T-helper 1 cell treated with Interleukin-12 subunit alpha and Interleukin-12 subunit beta and Interleukin-4 antibody, amounts not matched to agents 30 μg/mL and 1 μg/mL, for 36 hours (primary cell): ENCODE measurements at regions not wholly inside any gene's neighbourhood (a gene's known extent, or its start where the extent isn't known, plus 50 kb on each side); places are given as distances from the start of the nearest gene placed in this dataset.
A peak's percentile ranks its signal among the peaks of the same experiment; 100 is the strongest.
"Not testable (repeated sequence)": the region's sequence is repeated elsewhere in the genome, so short reads cannot be mapped to it uniquely, and the experiment has no call there.

Source experiments
- H3K27ac Mint-ChIP-seq: one replicate; pipeline ENCODE4 v1.8.0; 2021; ENCODE audit warnings: mild to moderate bottlenecking, mixed read lengths
- H3K27me3 Mint-ChIP-seq: one replicate; pipeline ENCODE4 v1.8.0; 2021; ENCODE audit warnings: low read depth, mixed read lengths
- H3K36me3 Mint-ChIP-seq: one replicate; pipeline ENCODE4 v1.8.0; 2021; ENCODE audit warnings: low read depth, mixed read lengths
- H3K4me1 Mint-ChIP-seq: one replicate; pipeline ENCODE4 v1.8.0; 2021; ENCODE audit warnings: low read depth, mixed read lengths
- H3K4me3 Mint-ChIP-seq: one replicate; pipeline ENCODE4 v1.8.0; 2021; ENCODE audit warnings: mild to moderate bottlenecking, moderate library complexity, mixed read lengths
- H3K9me3 Mint-ChIP-seq: one replicate; pipeline ENCODE4 v1.8.0; 2021; ENCODE audit warnings: mixed read lengths

DNA sequence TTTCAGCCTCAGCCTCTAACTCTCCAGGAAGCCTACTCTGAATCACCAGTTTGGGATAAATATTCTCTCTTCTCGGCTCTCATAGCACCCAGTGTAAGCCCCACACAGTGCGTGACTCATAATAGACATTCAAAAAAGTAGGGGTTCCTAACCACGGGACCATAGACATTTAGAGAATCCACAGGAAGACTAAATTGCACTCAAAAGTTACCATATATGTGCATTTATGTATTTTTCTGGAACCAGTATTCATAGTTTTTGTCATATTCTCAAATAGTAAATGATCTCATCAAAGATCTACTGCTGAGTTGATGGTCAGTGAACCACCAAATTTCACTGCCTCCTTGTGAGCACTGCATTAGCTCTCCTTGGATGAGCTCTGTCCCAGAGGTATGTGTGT lies 625.7 kb downstream of the SMARCA1 start:
- Mint-ChIP-seq H3K36me3 (no peaks in the 10 kb centered on the region), H3K27me3 (no peaks in the 10 kb centered on the region), H3K9me3 (no peaks in the 10 kb centered on the region), H3K27ac (no peak overlapping the region), H3K4me1 (no peaks in the 10 kb centered on the region), H3K4me3 (no peak overlapping the region)

DNA sequence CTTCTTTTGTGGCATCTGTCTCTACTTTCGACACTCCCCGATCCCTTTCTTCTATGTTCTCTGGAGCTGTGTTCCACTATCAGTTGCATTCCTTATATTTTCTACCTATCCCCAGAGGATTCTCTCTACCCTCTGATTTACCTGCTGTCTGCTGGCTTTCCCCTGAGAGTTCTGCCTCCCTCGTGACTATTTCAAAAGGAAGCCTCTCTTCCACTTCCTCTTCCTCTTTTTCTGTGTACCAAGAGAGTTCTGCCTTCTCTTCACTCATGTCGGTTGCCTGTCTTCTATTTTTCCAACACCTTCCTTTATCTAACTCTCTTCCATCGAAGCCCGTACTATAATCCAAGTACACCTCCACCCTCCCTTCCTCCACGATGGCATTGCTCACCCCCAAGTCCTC lies 631.7 kb downstream of the SMARCA1 start:
- Mint-ChIP-seq H3K4me1 (no peaks in the 10 kb centered on the region), H3K4me3 (no peak overlapping the region), H3K9me3 (peaks cover 8% of the 10 kb centered on the region), H3K27ac (no peak overlapping the region), H3K36me3 (no peaks in the 10 kb centered on the region), H3K27me3 (no peaks in the 10 kb centered on the region)

DNA sequence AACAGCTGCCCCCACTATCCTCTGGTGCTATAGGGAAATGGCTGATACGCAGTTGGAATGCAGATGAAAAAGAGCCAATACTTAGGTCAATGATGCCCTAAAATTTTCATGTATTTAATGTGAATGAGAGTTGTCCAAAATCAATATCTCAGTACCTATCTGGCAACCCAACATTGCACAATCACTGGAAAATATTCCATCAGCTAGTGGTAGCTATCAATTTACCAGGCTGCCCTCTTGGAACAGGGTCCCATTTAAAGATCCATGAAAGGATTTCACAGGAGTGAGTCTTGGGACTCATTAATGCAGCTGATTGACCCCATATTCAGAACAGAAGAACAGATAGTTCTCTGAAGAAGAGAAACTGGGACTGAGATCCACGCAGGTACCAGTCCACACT lies 638.9 kb downstream of the SMARCA1 start:
- Mint-ChIP-seq H3K4me1 (no peaks in the 10 kb centered on the region), H3K27ac (no peak overlapping the region), H3K36me3 (no peaks in the 10 kb centered on the region), H3K4me3 (no peak overlapping the region), H3K9me3 (peaks cover 8% of the 10 kb centered on the region), H3K27me3 (no peaks in the 10 kb centered on the region)

DNA sequence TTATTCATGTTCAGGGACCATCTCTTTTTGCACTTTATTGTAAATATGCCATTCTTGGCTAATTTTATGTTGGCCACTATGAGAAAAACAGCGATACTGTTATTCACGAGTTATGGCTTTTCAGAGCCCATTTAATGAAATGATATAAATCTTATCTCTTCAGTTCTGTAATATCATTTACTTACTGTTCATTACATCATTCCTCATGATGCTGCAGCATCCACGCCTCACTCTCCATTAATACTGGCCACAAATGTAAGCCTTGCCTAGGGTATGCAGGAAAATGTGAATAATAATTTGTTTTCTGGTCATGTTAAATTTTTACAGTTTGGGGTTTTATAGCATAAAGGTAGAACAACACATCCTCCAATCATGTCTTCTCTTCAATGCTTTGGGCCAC lies 639.6 kb downstream of the SMARCA1 start:
- H3K4me1 Mint-ChIP-seq = no peaks in the 10 kb centered on the region
- no peaks in the 10 kb centered on the region for H3K27me3 Mint-ChIP-seq
- peaks cover 8% of the 10 kb centered on the region for H3K9me3 Mint-ChIP-seq
- H3K36me3 Mint-ChIP-seq = no peaks in the 10 kb centered on the region
- H3K27ac Mint-ChIP-seq = no peak overlapping the region
- no peak overlapping the region for H3K4me3 Mint-ChIP-seq

DNA sequence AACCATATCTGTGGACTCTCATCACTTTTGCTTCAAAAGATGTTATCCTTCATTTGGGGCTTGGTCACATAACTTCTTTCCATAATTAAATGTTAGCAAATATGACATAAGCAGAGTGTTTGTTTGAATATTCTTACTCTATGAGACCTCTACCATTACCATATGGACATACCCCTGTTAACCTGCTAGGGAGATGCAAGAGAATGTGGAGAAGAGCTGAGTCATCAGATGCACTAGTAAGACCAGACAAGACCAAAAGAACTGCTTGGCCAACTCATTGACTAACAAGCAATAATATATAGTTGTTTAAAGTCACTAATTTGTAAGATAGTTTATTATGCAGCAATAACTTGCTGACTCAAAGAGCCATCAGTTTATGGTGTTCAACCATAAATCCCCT lies 652.9 kb downstream of the SMARCA1 start:
- Mint-ChIP-seq H3K36me3 (no peaks in the 10 kb centered on the region), H3K9me3 (no peaks in the 10 kb centered on the region), H3K27me3 (no peaks in the 10 kb centered on the region), H3K4me3 (no peak overlapping the region), H3K4me1 (no peaks in the 10 kb centered on the region), H3K27ac (no peak overlapping the region)

DNA sequence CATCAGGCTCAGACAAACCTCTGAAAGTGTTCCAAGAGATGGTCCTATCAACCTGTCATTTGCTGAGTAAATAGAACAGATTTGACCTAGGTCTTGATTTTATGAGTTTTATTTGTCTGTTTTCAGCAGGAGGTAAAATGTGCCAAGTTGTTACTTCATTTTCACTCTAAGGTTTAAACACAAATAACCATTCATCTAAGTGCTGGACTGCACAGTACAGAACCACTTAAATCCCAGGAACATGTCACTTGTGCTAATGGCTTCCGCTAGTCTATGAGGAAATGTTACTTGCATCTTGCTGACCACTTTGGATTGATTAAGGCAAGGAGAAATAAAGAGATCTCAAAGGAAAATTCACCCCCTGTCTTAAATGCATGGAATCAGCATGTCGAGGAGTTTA lies 660.7 kb downstream of the SMARCA1 start:
- Mint-ChIP-seq H3K4me1 (no peaks in the 10 kb centered on the region), H3K4me3 (no peak overlapping the region), H3K27ac (no peak overlapping the region), H3K9me3 (no peaks in the 10 kb centered on the region), H3K27me3 (no peaks in the 10 kb centered on the region), H3K36me3 (no peaks in the 10 kb centered on the region)

DNA sequence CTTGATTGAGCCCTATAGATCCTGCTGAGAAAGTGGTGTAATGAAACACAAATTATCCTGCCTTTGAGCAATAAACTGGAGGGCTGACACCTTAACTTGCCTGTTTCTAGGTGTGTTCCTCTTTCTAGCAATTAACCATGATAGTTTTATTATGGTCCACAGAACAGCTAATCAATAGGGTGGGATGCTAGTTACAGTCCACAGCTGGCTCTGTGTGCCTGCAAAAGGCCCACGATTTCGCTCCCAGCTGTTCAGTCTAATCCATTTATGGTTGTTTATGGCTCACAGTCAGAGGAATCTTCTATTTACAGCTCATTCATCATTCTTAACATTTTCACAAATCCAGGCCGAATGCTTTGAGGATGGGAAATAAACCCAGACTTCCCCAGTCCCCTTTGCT lies 674.9 kb downstream of the SMARCA1 start:
- Mint-ChIP-seq H3K4me1 (no peaks in the 10 kb centered on the region), H3K4me3 (no peak overlapping the region), H3K27me3 (no peaks in the 10 kb centered on the region), H3K27ac (no peak overlapping the region), H3K9me3 (no peaks in the 10 kb centered on the region), H3K36me3 (no peaks in the 10 kb centered on the region)

DNA sequence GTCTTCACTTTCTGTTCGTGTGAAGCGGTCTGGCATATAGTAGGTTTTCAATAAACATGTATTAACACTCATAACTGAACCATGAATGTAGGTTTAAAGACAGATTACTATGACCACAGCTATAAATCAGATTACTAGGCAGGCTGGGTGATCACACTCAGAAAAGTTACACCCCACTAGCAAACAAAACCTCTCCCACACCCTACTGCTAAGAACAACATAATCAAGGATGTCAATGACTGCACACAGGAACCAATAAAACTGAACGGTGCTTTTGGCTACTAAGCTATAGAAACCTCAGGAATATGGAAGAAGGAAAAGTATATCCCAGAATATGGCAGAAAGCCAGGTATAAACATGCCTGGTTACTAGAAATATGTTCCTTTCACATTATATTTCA lies 676.9 kb downstream of the SMARCA1 start:
- Mint-ChIP-seq H3K36me3 (no peaks in the 10 kb centered on the region), H3K9me3 (no peaks in the 10 kb centered on the region), H3K27me3 (no peaks in the 10 kb centered on the region), H3K4me3 (no peak overlapping the region), H3K27ac (no peak overlapping the region), H3K4me1 (no peaks in the 10 kb centered on the region)

DNA sequence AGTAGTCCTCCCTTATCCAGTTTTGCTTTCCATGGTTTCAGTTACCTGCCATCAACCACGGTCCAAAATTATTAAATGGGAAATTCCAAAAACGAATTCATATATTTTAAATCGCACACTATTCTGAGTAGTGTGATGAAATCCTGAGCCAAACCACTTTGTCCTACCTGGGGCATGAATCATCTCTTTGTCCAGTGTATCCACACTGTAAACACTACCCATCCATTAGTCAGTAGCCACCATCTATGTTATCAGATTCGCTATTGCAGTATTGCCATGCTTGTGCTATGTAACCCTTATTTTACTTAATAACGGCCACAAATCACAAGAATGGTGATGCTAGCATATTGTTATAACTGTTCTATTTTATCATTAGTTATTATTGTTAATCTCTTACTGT lies 704.6 kb downstream of the SMARCA1 start:
- Mint-ChIP-seq H3K4me3 (no peak overlapping the region), H3K9me3 (no peaks in the 10 kb centered on the region), H3K4me1 (no peaks in the 10 kb centered on the region), H3K36me3 (no peaks in the 10 kb centered on the region), H3K27ac (no peak overlapping the region), H3K27me3 (no peaks in the 10 kb centered on the region)

DNA sequence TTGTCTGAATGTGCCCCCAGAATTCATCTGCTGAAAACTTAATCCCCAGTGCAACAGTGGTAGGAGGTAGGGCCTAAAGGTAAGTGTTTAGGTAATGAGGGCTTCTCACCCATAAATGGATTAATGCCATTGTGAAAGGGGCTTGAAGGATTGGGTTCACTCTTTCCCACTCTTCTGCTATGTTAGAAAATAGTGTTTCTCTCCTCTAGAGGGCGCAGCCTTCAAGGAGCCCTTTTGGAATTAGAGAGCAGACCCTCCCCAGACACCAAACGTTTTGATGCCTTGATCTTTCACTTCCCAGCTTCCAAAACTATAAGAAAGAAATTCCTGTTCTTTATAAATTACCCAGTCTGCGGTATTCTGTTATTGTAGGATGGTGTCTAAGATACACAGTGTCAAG lies 706.4 kb downstream of the SMARCA1 start:
- Mint-ChIP-seq H3K4me1 (no peaks in the 10 kb centered on the region), H3K27me3 (no peaks in the 10 kb centered on the region), H3K4me3 (no peak overlapping the region), H3K36me3 (no peaks in the 10 kb centered on the region), H3K9me3 (no peaks in the 10 kb centered on the region), H3K27ac (no peak overlapping the region)

DNA sequence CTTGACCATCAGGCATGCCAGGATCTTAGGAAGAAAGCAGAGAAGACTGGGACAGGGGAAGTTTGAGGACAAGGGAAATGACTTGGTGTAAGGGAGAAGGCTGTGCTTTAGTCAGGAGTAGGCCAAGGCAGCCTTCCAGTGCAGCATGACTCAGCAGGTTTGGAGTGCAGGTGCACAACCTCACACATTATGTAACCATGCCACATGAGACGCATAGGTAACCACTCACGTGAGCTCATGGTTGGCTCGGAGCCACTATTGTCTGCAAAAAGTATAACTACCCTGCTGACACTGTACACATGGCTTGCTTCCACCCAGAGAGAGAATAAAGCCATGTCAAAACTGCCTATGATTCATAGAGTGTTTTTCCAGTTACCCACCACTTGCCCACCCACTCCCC lies 715.9 kb downstream of the SMARCA1 start:
- Mint-ChIP-seq H3K27ac (no peak overlapping the region), H3K4me3 (no peak overlapping the region), H3K4me1 (no peaks in the 10 kb centered on the region), H3K36me3 (no peaks in the 10 kb centered on the region), H3K9me3 (peaks cover 12% of the 10 kb centered on the region), H3K27me3 (no peaks in the 10 kb centered on the region)

DNA sequence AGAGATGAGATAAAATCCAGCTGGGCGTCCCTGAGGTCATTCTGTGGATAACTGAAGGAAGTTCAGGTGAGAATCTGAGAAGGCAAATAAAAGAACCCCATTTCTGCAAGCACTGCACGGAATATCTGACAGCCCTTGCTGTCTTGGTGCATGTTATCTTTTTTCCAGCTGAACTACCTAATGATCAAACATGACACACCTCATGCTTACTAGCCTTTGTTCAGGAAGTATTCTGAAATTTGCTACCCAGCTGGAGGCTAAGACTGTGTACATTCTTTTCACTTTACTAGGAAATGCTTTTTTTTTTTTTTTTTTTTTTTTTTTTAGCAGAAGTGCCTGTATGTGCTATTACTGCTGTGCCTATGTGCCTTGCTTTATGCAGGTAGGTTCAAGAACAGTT lies 718.1 kb downstream of the SMARCA1 start:
- Mint-ChIP-seq H3K27ac (no peak overlapping the region), H3K4me3 (no peak overlapping the region), H3K9me3 (peaks cover 12% of the 10 kb centered on the region), H3K36me3 (no peaks in the 10 kb centered on the region), H3K27me3 (no peaks in the 10 kb centered on the region), H3K4me1 (no peaks in the 10 kb centered on the region)

DNA sequence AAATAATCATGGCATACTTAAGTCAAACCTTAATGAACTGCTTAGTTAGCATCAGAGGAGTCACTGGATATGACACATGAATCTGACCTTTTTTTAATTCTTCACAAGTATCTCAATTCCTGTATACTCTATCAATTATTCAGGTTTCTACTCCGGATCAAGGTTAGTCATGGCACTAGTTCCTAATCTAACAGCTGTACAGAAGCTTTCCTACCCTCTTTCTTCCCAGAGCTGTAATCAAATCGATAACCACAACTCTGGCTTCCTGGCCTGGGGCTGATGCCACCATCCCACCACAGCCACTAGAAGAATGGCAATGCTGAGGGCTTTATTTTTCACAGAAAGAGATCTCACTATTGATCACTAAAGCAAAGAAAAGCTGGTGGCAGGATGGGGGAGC lies 718.5 kb downstream of the SMARCA1 start:
- H3K4me3 Mint-ChIP-seq = no peak overlapping the region
- no peaks in the 10 kb centered on the region for H3K27me3 Mint-ChIP-seq
- H3K9me3 Mint-ChIP-seq = peaks cover 12% of the 10 kb centered on the region
- no peaks in the 10 kb centered on the region for H3K36me3 Mint-ChIP-seq
- H3K4me1 Mint-ChIP-seq = no peaks in the 10 kb centered on the region
- no peak overlapping the region for H3K27ac Mint-ChIP-seq

DNA sequence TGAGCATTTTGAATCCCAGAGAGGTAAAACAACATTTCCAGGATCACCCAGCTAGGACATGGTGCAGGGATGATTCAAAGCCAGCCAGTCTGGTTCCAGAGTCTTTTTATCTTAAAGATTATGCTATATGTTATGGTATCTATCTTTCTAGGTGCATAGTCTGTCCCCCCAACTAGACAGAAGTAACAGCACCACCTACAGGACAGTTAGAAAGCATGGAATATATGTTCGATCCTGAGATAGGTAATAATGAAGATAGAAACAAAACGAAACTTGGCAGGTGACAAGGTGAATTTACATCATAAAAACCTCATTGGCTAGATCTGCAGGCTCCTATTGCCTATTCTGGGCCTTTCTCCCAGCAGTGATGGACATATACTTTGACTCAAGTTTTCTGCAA lies 723.2 kb downstream of the SMARCA1 start:
- Mint-ChIP-seq H3K9me3 (no peaks in the 10 kb centered on the region), H3K4me3 (no peak overlapping the region), H3K27me3 (no peaks in the 10 kb centered on the region), H3K4me1 (no peaks in the 10 kb centered on the region), H3K27ac (no peak overlapping the region), H3K36me3 (no peaks in the 10 kb centered on the region)

DNA sequence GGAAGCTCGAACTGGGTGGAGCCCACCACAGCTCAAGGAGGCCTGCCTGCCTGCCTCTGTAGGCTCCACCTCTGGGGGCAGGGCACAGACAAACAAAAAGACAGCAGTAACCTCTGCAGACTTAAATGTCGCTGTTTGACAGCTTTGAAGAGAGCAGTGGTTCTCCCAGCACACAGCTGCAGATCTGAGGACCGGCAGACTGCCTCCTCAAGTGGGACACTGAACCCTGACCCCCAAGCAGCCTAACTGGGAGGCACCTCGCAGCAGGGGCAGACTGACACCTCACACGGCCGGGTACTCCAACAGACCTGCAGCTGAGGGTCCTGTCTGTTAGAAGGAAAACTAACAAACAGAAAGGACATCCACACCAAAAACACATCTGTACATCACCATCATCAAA lies 730.9 kb upstream of the ACTRT1 start:
- H3K27me3 Mint-ChIP-seq, H3K36me3 Mint-ChIP-seq, H3K9me3 Mint-ChIP-seq, H3K4me1 Mint-ChIP-seq, H3K27ac Mint-ChIP-seq: not testable (repeated sequence)
- H3K4me3 Mint-ChIP-seq = peak overlapping the region; percentile 54

DNA sequence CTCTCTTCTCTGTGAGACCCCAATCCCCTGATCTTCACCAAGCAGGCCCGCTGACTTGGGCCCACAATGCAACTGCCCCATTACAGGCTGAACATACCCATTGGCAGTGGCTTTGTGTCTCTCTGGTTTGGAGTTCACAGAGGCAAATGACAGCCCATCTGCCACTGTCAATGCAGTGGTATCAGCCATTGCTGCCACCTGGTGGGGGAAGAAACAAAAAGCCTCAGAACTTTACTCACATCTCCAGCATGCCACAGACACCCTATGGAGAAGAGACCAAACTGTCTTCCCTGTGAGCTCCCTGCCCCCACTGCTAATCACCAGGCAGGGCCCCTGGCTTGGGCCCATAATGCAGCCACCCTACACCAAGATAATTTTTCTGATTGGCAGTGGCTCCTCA lies 729.3 kb upstream of the ACTRT1 start:
- H3K36me3 Mint-ChIP-seq = peaks cover 3% of the 10 kb centered on the region
- H3K4me1 Mint-ChIP-seq = peaks cover 6% of the 10 kb centered on the region
- H3K27ac Mint-ChIP-seq = no peak overlapping the region
- no peaks in the 10 kb centered on the region for H3K27me3 Mint-ChIP-seq
- no peak overlapping the region for H3K4me3 Mint-ChIP-seq
- peaks cover 13% of the 10 kb centered on the region for H3K9me3 Mint-ChIP-seq
